DND-41 (cell line): ENCODE measurements at regions not wholly inside any gene's neighbourhood (a gene's known extent, or its start where the extent isn't known, plus 50 kb on each side); places are given as distances from the start of the nearest gene placed in this dataset.

Experiments used
- ATAC-seq: fragments of 200-7000 bp; cut with Tn5 transposase; 3 replicates; pipeline ENCODE4 v1.9.1; 2021; ENCODE audit warnings: low read depth; ENCODE audit not compliant: insufficient read depth
- DNase-seq: peaks from one replicate; pipeline ENCODE4 v3.0.0-alpha.2; 2020
- H2AFZ ChIP-seq: 2 replicates; pipeline ENCODE4 v1.6.0; 2012; ENCODE audit warnings: low read depth, low read length
- H3K27ac ChIP-seq: 2 replicates; pipeline ENCODE4 v1.5.1; 2012; ENCODE audit warnings: low read length, inconsistent platforms
- H3K27me3 ChIP-seq: fragments of 200-600 bp; sonication (generic); 2 replicates; pipeline ENCODE4 v1.6.0; 2012; ENCODE audit warnings: low read length, mild to moderate bottlenecking, inconsistent platforms; ENCODE audit not compliant: insufficient read depth, poor library complexity
- H3K36me3 ChIP-seq: 2 replicates; pipeline ENCODE4 v1.5.1; 2012; ENCODE audit warnings: low read length, inconsistent platforms; ENCODE audit not compliant: insufficient read depth
- H3K4me1 ChIP-seq: 2 replicates; pipeline ENCODE4 v1.5.1; 2012; ENCODE audit warnings: mild to moderate bottlenecking, low read length; ENCODE audit not compliant: insufficient read depth
- H3K4me2 ChIP-seq: 2 replicates; pipeline ENCODE4 v1.6.0; 2012; ENCODE audit warnings: mild to moderate bottlenecking, moderate library complexity, low read length, inconsistent platforms; ENCODE audit not compliant: insufficient read depth
- H3K4me3 ChIP-seq, 2 experiments: fragments of 200-600 bp in 1 of 2; shearing (Covaris generic) in 1 of 2; 2 replicates each; pipeline ENCODE4 v1.5.1; 2012 to 2016; ENCODE audit warnings: inconsistent platforms in 2 of 2, low read length in 2 of 2, mild to moderate bottlenecking in 2 of 2, low read depth in 1 of 2, moderate library complexity in 1 of 2
- H3K79me2 ChIP-seq: 2 replicates; pipeline ENCODE4 v1.6.0; 2012; ENCODE audit warnings: low read length, inconsistent platforms; ENCODE audit not compliant: insufficient read depth
- H3K9ac ChIP-seq: 2 replicates; pipeline ENCODE4 v1.6.0; 2012; ENCODE audit warnings: low read depth, mild to moderate bottlenecking, inconsistent platforms, low read length, moderate library complexity
- H3K9me3 ChIP-seq: 2 replicates; pipeline ENCODE4 v1.5.1; 2012; ENCODE audit warnings: low read length, moderate library complexity, mild to moderate bottlenecking, inconsistent platforms; ENCODE audit not compliant: insufficient read depth, severe bottlenecking
- H4K20me1 ChIP-seq: 2 replicates; pipeline ENCODE4 v1.6.0; 2012; ENCODE audit warnings: low read length; ENCODE audit not compliant: insufficient read depth
- EZH2 ChIP-seq: IDR thresholded peaks from 3 replicates; pipeline ENCODE4 v1.6.1; 2012; ENCODE audit warnings: borderline replicate concordance, low read depth, mild to moderate bottlenecking, moderate library complexity, low read length, inconsistent platforms; ENCODE audit not compliant: severe bottlenecking
- TF ChIP-seq, protein P1 (sequence below): IDR thresholded peaks from 2 replicates; pipeline ENCODE4 v1.5.1; 2012; ENCODE audit warnings: borderline replicate concordance, low read length, moderate library complexity, mild to moderate bottlenecking; ENCODE audit not compliant: poor library complexity, severe bottlenecking; ENCODE audit errors: extremely low read depth

DNA sequence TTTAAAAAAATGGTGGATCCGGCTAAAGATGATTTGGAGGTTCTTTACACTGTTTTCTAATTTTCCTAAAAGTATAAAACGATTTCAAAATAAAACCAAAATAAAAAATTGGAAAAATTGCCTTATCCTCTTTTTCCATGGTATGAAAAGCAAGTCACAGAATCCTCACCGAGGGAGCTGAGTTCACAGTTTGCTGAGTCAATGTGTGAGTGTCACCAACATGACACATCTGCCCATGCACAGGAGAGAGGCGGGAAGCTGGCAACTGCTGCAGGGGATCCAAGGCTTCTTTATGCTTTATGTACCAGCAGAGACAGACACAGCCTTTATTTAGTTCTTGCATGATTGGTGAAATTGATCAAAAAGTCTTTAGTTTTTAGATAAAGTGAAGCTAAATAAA lies 157.8 kb downstream of the TNFSF13B start:
- no peak for TF ChIP-seq EZH2
- TF ChIP-seq, protein P1, sequence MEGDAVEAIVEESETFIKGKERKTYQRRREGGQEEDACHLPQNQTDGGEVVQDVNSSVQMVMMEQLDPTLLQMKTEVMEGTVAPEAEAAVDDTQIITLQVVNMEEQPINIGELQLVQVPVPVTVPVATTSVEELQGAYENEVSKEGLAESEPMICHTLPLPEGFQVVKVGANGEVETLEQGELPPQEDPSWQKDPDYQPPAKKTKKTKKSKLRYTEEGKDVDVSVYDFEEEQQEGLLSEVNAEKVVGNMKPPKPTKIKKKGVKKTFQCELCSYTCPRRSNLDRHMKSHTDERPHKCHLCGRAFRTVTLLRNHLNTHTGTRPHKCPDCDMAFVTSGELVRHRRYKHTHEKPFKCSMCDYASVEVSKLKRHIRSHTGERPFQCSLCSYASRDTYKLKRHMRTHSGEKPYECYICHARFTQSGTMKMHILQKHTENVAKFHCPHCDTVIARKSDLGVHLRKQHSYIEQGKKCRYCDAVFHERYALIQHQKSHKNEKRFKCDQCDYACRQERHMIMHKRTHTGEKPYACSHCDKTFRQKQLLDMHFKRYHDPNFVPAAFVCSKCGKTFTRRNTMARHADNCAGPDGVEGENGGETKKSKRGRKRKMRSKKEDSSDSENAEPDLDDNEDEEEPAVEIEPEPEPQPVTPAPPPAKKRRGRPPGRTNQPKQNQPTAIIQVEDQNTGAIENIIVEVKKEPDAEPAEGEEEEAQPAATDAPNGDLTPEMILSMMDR: no peak
- Histone ChIP-seq H4K20me1 (no peaks in the 10 kb centered on the region), H3K4me3 (no peak overlapping the region), H3K79me2 (no peaks in the 10 kb centered on the region), H3K4me2 (no peak overlapping the region), H3K36me3 (no peaks in the 10 kb centered on the region), H3K27me3 (no peaks in the 10 kb centered on the region), H3K27ac (no peak overlapping the region), H3K4me1 (no peaks in the 10 kb centered on the region), H2AFZ (no peak overlapping the region), H3K9me3 (no peaks in the 10 kb centered on the region), H3K9ac (no peak overlapping the region)
- no peak for ATAC-seq
- no peak for DNase-seq

DNA sequence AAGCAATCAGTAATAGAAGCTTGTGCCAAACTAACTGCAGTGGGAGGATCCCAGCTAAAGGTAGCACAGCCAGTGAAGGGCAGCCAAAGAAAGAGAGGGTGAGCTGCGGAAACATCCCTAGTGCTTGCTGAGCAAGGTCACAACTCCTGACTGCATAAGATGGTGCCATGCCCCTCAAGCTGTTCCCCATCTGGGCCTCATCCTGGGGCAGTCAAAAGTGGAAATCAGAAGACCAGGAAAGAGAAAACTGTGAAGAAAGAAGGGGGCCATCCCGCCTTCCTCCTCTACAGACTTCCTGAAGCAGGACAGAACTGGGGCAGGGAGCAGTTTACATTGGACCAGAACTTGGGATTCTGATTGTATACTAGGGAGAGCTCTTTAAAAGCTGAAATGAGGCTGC lies 159.2 kb downstream of the TNFSF13B start:
- DNase-seq: no peak
- Histone ChIP-seq H3K4me2 (no peak overlapping the region), H3K4me3 (no peak overlapping the region), H3K9ac (no peak overlapping the region), H3K27ac (no peak overlapping the region), H3K79me2 (no peaks in the 10 kb centered on the region), H4K20me1 (no peaks in the 10 kb centered on the region), H3K4me1 (no peaks in the 10 kb centered on the region), H2AFZ (no peak overlapping the region), H3K36me3 (no peaks in the 10 kb centered on the region), H3K27me3 (no peaks in the 10 kb centered on the region), H3K9me3 (no peaks in the 10 kb centered on the region)
- no peak for ATAC-seq
- no peak for TF ChIP-seq EZH2
- TF ChIP-seq, protein P1: no peak

DNA sequence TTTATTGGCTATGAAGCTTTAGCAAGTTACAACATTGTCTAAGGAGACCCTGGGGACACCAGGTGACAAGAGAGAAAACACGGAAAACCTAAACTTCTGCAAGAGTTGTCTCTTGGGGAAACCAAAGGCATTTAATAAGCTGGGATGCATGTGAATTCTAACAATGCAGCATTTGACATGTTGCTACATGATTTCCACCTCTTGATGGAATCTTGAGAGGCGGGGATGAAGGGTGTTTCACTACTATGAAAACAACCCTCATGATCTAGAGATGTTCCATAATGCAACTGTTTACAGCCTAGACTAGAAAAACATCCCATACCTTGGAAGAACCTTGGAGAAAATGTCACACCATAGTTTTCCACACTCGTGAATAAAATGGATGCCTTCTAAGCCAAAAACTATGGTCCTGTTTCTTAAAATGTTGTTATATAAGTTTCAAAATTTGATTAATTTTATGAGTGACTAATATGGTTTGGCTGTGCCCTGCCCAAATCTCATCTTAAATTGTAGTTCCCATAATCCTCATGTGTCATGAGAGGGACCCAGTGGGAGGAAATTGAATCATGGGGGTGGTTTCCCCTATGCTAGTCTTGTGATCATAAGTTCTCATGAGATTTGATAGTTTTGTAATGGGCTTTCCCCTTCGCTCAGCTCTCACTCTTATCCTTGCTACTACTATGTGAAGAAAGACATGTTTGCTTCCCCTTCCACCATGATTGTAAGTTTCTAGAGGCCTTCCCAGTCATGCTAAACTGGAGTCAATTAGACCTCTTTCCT lies 164.6 kb downstream of the TNFSF13B start:
- Histone ChIP-seq H2AFZ (no peak overlapping the region), H3K4me3 (no peak overlapping the region), H3K27me3 (no peaks in the 10 kb centered on the region), H3K9ac (no peak overlapping the region), H3K9me3 (no peaks in the 10 kb centered on the region), H3K4me2 (no peak overlapping the region), H3K27ac (no peak overlapping the region), H3K36me3 (no peaks in the 10 kb centered on the region), H3K79me2 (no peaks in the 10 kb centered on the region), H3K4me1 (no peaks in the 10 kb centered on the region), H4K20me1 (no peaks in the 10 kb centered on the region)
- no peak for DNase-seq
- no peak for TF ChIP-seq EZH2
- TF ChIP-seq, protein P1: no peak
- no peak for ATAC-seq
